ENCODE measurements at regions not wholly inside any gene's neighbourhood (a gene's known extent, or its start where the extent isn't known, plus 50 kb on each side); places are given as distances from the start of the nearest gene placed in this dataset.

GRCh38 chr15:46178138-46178537 lies 543.3 kb downstream of the SQOR start:
- TF ChIP-seq CTCF (IDR thresholded peaks at IDR 0.05) (no peak), POLR2A (IDR thresholded peaks at IDR 0.05) (no peak)

Measured in uterus (tissue), 2 donors.